Ovary (tissue), 7 donors: ENCODE measurements at regions not wholly inside any gene's neighbourhood (a gene's known extent, or its start where the extent isn't known, plus 50 kb on each side); places are given as distances from the start of the nearest gene placed in this dataset.

ENCODE experiments used
- DNase-seq, 5 donors: peaks; one replicate each; pipeline ENCODE4 v3.0.0-alpha.2; 2019 to 2020
- H3K27ac ChIP-seq, 2 donors: fragments of 200-600 bp; one replicate each; pipeline versions ENCODE4 v1.5.1 to v1.8.0; 2019 to 2022
- H3K27me3 ChIP-seq: fragments of 200-600 bp; one replicate; pipeline ENCODE4 v1.8.0; 2022
- H3K36me3 ChIP-seq: fragments of 200-600 bp; sonication (generic); one replicate; pipeline ENCODE4 v1.5.1; 2019
- H3K4me1 ChIP-seq: one replicate; pipeline ENCODE4 v1.8.1; 2013; ENCODE audit warnings: mild to moderate bottlenecking, moderate library complexity; ENCODE audit not compliant: insufficient read depth
- H3K4me3 ChIP-seq: fragments of 200-600 bp; sonication (generic); one replicate; pipeline ENCODE4 v1.5.1; 2017
- H3K9me3 ChIP-seq, 2 donors: fragments of 200-600 bp in 1 of 2; sonication (generic) in 1 of 2; one replicate each; pipeline versions ENCODE4 v1.5.1 to v1.8.1; 2013 to 2019; ENCODE audit warnings: mild to moderate bottlenecking in 1 of 2, moderate library complexity in 1 of 2
- EP300 ChIP-seq: sonication (generic); formaldehyde crosslinking; IDR thresholded peaks from one replicate; pipeline ENCODE4 v1.6.1; 2017; ENCODE audit warnings: antibody characterized with exemption
- POLR2A ChIP-seq: fragments of 450-650 bp; IDR thresholded peaks from one replicate; pipeline ENCODE4 v1.6.1; 2017; ENCODE audit warnings: antibody characterized with exemption, mild to moderate bottlenecking, moderate library complexity
- WGBS, 3 donors: extraction: QIAGEN DNeasy Blood & Tissue Kit in 1 of 3; methylation state at CpG; one replicate each; pipeline versions ENCODE4 v1.1.5 to v1.1.7; 2013 to 2017; 5-methylcytosine and 5-hydroxymethylcytosine counted together
- intact Hi-C, 4 donors: fragments of 100-400 bp; cut with DNase I; formaldehyde crosslinking; loops; one replicate each; pipeline versions ENCODE4 v1.11.0 to v1.15.1; 2022 to 2023
- TF ChIP-seq, protein P1 (sequence below), 3 donors: fragments of 450-650 bp in 2 of 3; fragments of 200-600 bp in 1 of 3; IDR thresholded peaks; one replicate each; pipeline versions ENCODE4 v1.5.1 to v1.8.0; 2016 to 2022; ENCODE audit warnings: antibody characterized with exemption in 3 of 3, mild to moderate bottlenecking in 1 of 3
- donor health status: DM: no; HTN: no; CAD: no; lungs with moderate emphysema.
- donor health status: DM: no; HTN: no; CAD: no.
- donor health status: Bipolar disorder and iron deficiency.
- donor health status: DM: no; HTN: no; CAD: no.
- donor health status: DM: yes; HTN: yes; CAD: no.

DNA sequence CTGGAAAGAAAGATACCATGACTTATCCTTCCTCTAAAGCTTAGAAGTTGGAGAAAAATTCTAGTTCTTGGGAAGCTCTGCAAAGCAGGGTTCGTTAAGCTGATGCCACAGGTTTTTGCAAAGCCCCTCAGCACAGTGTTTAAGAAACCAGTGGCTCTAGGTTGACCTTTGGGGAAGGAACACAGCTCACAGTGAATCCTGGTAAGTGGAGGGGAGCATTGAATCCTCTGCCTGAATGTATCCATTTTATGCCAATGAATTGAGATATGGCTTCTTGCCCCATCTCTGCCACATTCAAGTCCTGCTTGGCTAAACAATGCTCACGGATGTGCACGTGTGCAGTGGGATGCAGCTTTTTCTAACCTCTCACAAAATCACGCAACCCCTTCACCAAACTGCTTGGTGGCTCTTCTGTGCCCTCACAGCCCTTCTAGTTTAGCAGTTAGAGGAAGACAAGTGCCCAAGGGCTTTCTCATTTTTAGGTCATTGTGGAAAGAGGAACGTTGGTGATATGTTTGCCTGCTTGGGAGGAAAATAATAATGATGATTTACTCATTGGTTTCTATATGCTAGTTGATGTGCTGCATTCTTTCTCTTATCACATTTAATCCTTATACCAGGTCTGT, 111.3 kb downstream of the DAD1 start:
- 82 to 89% (median 85%) methylated on average over 5 of the region's 5 CpGs for WGBS, 3 donors
- peaks cover 27% of the 10 kb centered on the region for H3K4me1 ChIP-seq

GRCh38 chr14:22476887-22477286, 112.1 kb downstream of the DAD1 start:
- Histone ChIP-seq H3K4me1 (peaks cover 25% of the 10 kb centered on the region), H3K36me3 (no peaks in the 10 kb centered on the region), H3K27me3 (no peaks in the 10 kb centered on the region), H3K9me3 (no peaks in the 10 kb centered on the region), H3K4me3 (no peak overlapping the region), H3K27ac (no peak overlapping the region)
- WGBS, 3 donors = 8 to 12% (median 10%) methylated on average over 2 of the region's 2 CpGs
- DNase-seq = no peak
- TF ChIP-seq, protein P1, sequence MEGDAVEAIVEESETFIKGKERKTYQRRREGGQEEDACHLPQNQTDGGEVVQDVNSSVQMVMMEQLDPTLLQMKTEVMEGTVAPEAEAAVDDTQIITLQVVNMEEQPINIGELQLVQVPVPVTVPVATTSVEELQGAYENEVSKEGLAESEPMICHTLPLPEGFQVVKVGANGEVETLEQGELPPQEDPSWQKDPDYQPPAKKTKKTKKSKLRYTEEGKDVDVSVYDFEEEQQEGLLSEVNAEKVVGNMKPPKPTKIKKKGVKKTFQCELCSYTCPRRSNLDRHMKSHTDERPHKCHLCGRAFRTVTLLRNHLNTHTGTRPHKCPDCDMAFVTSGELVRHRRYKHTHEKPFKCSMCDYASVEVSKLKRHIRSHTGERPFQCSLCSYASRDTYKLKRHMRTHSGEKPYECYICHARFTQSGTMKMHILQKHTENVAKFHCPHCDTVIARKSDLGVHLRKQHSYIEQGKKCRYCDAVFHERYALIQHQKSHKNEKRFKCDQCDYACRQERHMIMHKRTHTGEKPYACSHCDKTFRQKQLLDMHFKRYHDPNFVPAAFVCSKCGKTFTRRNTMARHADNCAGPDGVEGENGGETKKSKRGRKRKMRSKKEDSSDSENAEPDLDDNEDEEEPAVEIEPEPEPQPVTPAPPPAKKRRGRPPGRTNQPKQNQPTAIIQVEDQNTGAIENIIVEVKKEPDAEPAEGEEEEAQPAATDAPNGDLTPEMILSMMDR (IDR thresholded peaks at IDR 0.05) = no peak
- TF ChIP-seq EP300 (no peak), POLR2A (no peak)
- intact Hi-C loops = no loop called here

More for the DNA sequence above, 111.3 kb downstream of the DAD1 start:
- intact Hi-C loops = no loop called here
- no peaks in the 10 kb centered on the region for H3K27me3 ChIP-seq
- DNase-seq = no peak
- H3K36me3 ChIP-seq = no peaks in the 10 kb centered on the region
- H3K27ac ChIP-seq = no peak overlapping the region
- no peak overlapping the region for H3K4me3 ChIP-seq
- H3K9me3 ChIP-seq = no peaks in the 10 kb centered on the region
- TF ChIP-seq POLR2A (no peak), EP300 (no peak)
- TF ChIP-seq, protein P1 (IDR thresholded peaks at IDR 0.05) = no peak

DNA sequence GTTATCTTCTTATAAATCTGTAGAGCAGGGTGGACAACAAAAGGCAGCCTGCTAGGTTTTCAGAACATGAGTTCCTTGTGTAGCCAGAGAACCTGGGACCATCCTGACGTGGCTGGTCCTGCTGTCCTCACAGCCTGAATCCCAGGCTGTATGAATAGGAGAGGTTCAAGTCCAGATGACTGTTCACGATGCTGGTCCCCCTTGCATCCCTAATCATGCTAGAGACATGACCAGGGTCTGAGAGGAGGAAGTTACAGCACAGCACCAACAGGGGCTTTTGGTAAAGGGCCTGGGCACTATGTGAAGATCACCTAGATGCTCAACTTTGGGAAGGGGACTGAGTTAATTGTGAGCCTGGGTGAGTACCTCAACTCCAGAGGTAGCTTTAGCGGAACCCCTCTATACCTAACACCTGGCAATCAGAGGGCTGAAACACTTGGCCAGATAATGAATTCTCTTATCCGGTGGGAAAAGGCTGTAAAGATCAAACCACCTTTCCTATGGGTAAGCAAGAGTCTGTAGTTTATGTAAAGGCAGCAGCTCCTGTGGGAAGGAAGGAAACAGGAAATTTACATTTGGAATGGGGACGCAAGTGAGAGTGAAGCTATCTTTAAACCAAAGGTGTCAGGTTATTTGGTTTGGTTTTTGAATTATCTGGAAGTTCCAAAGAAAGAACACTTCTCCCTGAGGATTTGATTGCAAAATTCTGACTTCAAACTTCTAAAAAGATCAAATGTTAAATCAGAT, 112.8 kb downstream of the DAD1 start:
- Histone ChIP-seq H3K27me3 (no peaks in the 10 kb centered on the region), H3K4me3 (no peak overlapping the region), H3K9me3 (no peaks in the 10 kb centered on the region), H3K27ac (no peak overlapping the region), H3K4me1 (peaks cover 25% of the 10 kb centered on the region), H3K36me3 (no peaks in the 10 kb centered on the region)
- TF ChIP-seq POLR2A (no peak), EP300 (no peak)
- TF ChIP-seq, protein P1 (IDR thresholded peaks at IDR 0.05) = no peak
- 83 to 93% (median 91%) methylated on average over 5 of the region's 5 CpGs for WGBS, 3 donors
- no peak for DNase-seq
- intact Hi-C loops = no loop called here

DNA sequence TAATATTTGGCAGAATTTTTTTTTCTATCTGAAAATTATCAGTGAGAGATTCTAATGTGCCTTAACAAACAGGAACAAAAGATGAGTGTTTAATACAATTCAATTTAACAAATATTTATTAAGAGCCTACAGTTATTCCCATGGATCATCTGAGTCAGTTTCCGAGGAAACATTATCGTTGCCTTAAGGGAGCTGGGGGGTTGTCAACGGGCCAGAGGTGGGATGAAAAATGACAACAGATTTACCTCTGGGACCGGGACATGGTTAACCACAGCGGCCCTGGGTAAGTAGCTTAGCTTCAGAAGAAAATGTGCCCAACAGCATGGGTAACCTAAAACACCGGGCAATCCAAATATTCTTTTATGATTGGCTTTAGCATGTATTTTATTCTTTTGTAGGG, 113.6 kb downstream of the DAD1 start:
- 78 to 84% (median 82%) methylated on average over 6 of the region's 6 CpGs for WGBS, 3 donors
- intact Hi-C loops = no loop called here
- Histone ChIP-seq H3K36me3 (no peaks in the 10 kb centered on the region), H3K4me3 (no peak overlapping the region), H3K4me1 (peaks cover 25% of the 10 kb centered on the region), H3K27me3 (no peaks in the 10 kb centered on the region), H3K9me3 (no peaks in the 10 kb centered on the region), H3K27ac (no peak overlapping the region)
- TF ChIP-seq, protein P1 (IDR thresholded peaks at IDR 0.05) = no peak
- no peak for TF ChIP-seq EP300
- TF ChIP-seq POLR2A = no peak
- DNase-seq = no peak
